ENCODE measurements at regions not wholly inside any gene's neighbourhood (a gene's known extent, or its start where the extent isn't known, plus 50 kb on each side); places are given as distances from the start of the nearest gene placed in this dataset.

GRCh38 chr9:104278929-104279496 is 184.9 kb downstream of the SMC2 start:
- H3K36me3 ChIP-seq (ENCODE audit: control insufficient read depth, insufficient read depth, low read length) = no peaks in the 10 kb centered on the region
- TF ChIP-seq, protein P1, sequence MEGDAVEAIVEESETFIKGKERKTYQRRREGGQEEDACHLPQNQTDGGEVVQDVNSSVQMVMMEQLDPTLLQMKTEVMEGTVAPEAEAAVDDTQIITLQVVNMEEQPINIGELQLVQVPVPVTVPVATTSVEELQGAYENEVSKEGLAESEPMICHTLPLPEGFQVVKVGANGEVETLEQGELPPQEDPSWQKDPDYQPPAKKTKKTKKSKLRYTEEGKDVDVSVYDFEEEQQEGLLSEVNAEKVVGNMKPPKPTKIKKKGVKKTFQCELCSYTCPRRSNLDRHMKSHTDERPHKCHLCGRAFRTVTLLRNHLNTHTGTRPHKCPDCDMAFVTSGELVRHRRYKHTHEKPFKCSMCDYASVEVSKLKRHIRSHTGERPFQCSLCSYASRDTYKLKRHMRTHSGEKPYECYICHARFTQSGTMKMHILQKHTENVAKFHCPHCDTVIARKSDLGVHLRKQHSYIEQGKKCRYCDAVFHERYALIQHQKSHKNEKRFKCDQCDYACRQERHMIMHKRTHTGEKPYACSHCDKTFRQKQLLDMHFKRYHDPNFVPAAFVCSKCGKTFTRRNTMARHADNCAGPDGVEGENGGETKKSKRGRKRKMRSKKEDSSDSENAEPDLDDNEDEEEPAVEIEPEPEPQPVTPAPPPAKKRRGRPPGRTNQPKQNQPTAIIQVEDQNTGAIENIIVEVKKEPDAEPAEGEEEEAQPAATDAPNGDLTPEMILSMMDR (IDR thresholded peaks at IDR 0.05; ENCODE audit: insufficient read depth, low read length, poor library complexity, severe bottlenecking) = no peak
- H3K4me3 ChIP-seq (replicated peaks; ENCODE audit: low read depth, low read length) = no peak overlapping the region
- DNase-seq (ENCODE audit: extremely low read depth, insufficient read length) = no peak
- H3K27me3 ChIP-seq (replicated peaks; ENCODE audit: control insufficient read depth, insufficient read depth, low read length) = no peaks in the 10 kb centered on the region

- no peak for DNase-seq (ENCODE audit: extremely low read depth, insufficient read length)
- Histone ChIP-seq H3K27me3 (replicated peaks; ENCODE audit: control insufficient read depth, insufficient read depth, low read length) (no peaks in the 10 kb centered on the region), H3K4me3 (replicated peaks; ENCODE audit: low read depth, low read length) (no peak overlapping the region), H3K36me3 (ENCODE audit: control insufficient read depth, insufficient read depth, low read length) (no peaks in the 10 kb centered on the region)
- TF ChIP-seq, protein P1 (IDR thresholded peaks at IDR 0.05; ENCODE audit: insufficient read depth, low read length, poor library complexity, severe bottlenecking) = no peak
Observed at GRCh38 chr9:104279535-104280177, 185.5 kb downstream of the SMC2 start.

DNA sequence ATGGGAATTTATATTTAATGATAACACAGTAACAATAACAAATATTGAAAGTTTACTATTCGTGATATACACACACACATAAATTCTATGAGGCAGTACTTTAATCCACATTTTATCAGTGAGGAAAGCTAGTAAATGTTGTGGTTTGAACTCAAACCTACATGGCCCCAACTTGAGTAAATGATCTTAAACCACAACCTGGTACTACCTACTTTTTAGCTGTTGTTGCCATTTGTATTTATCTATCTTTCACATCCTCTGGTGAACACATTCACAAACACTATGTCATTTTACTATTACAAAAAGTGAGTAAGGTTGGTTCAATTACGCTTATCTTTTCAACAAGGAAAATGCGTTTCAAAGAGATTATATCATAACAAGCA is 186.1 kb downstream of the SMC2 start:
- TF ChIP-seq, protein P1 (IDR thresholded peaks at IDR 0.05; ENCODE audit: insufficient read depth, low read length, poor library complexity, severe bottlenecking) = no peak
- H3K27me3 ChIP-seq (replicated peaks; ENCODE audit: control insufficient read depth, insufficient read depth, low read length) = no peaks in the 10 kb centered on the region

DNA sequence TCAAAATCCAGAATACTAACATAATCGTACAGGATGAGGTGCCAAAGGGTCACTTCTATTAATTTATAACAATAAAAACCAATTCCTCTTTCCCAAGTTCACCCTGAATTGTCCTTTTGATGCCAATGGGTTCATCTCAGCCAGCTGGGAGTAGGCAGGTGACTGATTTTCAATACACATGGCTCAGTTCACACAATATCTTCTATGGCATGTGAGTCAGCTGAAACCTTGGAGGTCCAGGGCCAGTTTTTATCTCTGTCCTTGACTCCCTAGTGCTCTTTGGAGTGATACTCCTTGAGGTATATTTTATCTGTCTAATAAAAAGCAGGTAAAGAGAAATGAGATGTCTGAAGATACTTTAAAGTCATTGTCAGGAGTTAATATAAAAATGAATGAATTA is 186.6 kb downstream of the SMC2 start:
- TF ChIP-seq, protein P1 (IDR thresholded peaks at IDR 0.05; ENCODE audit: insufficient read depth, low read length, poor library complexity, severe bottlenecking) = no peak
- Histone ChIP-seq H3K4me3 (replicated peaks; ENCODE audit: low read depth, low read length) (no peak overlapping the region), H3K36me3 (ENCODE audit: control insufficient read depth, insufficient read depth, low read length) (no peaks in the 10 kb centered on the region), H3K27me3 (replicated peaks; ENCODE audit: control insufficient read depth, insufficient read depth, low read length) (no peaks in the 10 kb centered on the region)
- DNase-seq (ENCODE audit: extremely low read depth, insufficient read length) = no peak

More for the DNA sequence above, 186.1 kb downstream of the SMC2 start:
- H3K36me3 ChIP-seq (ENCODE audit: control insufficient read depth, insufficient read depth, low read length) = no peaks in the 10 kb centered on the region
- H3K4me3 ChIP-seq (replicated peaks; ENCODE audit: low read depth, low read length) = no peak overlapping the region
- no peak for DNase-seq (ENCODE audit: extremely low read depth, insufficient read length)

GRCh38 chr9:104286187-104286586 is 192.1 kb downstream of the SMC2 start:
- no peaks in the 10 kb centered on the region for H3K27me3 ChIP-seq (replicated peaks; ENCODE audit: control insufficient read depth, insufficient read depth, low read length)
- no peak overlapping the region for H3K4me3 ChIP-seq (replicated peaks; ENCODE audit: low read depth, low read length)
- no peak for DNase-seq (ENCODE audit: extremely low read depth, insufficient read length)
- TF ChIP-seq, protein P1 (IDR thresholded peaks at IDR 0.05; ENCODE audit: insufficient read depth, low read length, poor library complexity, severe bottlenecking) = no peak
- no peaks in the 10 kb centered on the region for H3K36me3 ChIP-seq (ENCODE audit: control insufficient read depth, insufficient read depth, low read length)
